ENCODE measurements at regions not wholly inside any gene's neighbourhood (a gene's known extent, or its start where the extent isn't known, plus 50 kb on each side); places are given as distances from the start of the nearest gene placed in this dataset.

DNA sequence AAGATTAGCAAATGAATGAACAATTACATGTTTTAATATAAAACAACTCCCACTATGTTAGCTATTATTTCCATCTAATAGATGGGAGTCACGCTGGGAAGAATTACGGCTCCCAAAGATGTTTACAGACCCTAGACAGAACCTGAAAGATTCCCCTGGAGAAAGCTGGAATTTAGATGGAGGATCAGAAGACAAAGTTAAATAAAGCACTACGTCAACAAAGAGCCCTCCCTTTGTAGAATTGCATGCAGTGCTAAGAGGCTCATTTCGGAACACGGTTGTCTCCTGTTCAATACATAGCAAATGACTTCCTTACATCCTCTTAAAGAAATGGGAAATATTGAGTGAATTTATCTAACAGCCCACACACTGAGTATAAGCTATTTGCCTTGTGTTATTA, 328.3 kb downstream of the CBLN4 start:
- BruUV-seq (replicated peaks), result no TSS peak
- CTCF ChIA-PET, result no interaction called here

DNA sequence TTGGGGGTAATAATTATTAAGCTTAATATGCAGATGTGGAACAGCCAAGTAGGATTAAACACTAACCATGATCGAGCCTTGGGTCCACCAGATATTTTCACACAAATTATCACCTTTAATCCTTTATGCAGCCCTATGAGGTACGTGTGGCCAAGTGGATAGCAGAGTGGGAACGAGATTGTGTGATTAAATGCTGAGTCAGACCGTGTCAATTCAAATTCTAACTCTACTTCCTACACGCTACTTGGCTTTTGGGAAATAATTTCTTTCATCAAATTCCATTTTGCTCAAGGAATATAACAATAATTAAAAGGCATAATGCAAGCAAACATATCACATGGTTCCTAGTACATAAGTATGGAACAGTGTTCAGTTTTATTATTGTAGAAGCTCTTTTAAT, 329.2 kb downstream of the CBLN4 start:
- H4K20me1 ChIP-seq (ENCODE audit: control insufficient read depth, insufficient read depth), result no peaks in the 10 kb centered on the region
- H3K4me1 ChIP-seq (ENCODE audit: control insufficient read depth, insufficient read depth, low read length), result no peaks in the 10 kb centered on the region
- no TSS peak for BruUV-seq (replicated peaks)
- FAIRE-seq, result no peak
- CTCF ChIA-PET, result no interaction called here
- POLR2A ChIA-PET, result no interaction called here
- no peaks in the 10 kb centered on the region for H3K79me2 ChIP-seq (ENCODE audit: control insufficient read depth, insufficient read depth, low read length)
- ATAC-seq, result no peak
- H3K4me2 ChIP-seq (ENCODE audit: control insufficient read depth, insufficient read depth), result no peak overlapping the region
- in situ Hi-C loops (cut with MboI), result no loop called here
- no peak overlapping the region for H2AFZ ChIP-seq (ENCODE audit: control insufficient read depth, low read depth, low read length)
- H3K27ac ChIP-seq (ENCODE audit: control insufficient read depth, insufficient read depth), result no peak overlapping the region
- 1% methylated on average over 5 of the region's 5 CpGs for WGBS (ENCODE audit: insufficient coverage, insufficient replicate concordance, low lambda C conversion rate, missing lambda C conversion rate)
- no peaks in the 10 kb centered on the region for H3K36me3 ChIP-seq (ENCODE audit: control insufficient read depth in 2 of 2, insufficient read depth in 2 of 2, low read length in 1 of 2)
- RAD21 ChIA-PET (ENCODE audit: unreplicated experiment), result no interaction called here
- H3K4me3 ChIP-seq, result no peak overlapping the region
- H3K9me3 ChIP-seq (replicated peaks; ENCODE audit: control insufficient read depth, insufficient read depth, low read length), result no peaks in the 10 kb centered on the region
- no peaks in the 10 kb centered on the region for H3K27me3 ChIP-seq (replicated peaks in 1 of 2; ENCODE audit: control insufficient read depth in 2 of 2, insufficient read depth in 2 of 2, low read length in 1 of 2)
- no peak for DNase-seq (ENCODE audit: low read depth, low spot score)
- SMC1A ChIA-PET (ENCODE audit: uncharacterized antibody, unreplicated experiment), result no interaction called here
- intact Hi-C loops (cut with micrococcal nuclease; ENCODE audit: unreplicated experiment), result no loop called here
- H3K9ac ChIP-seq (ENCODE audit: control insufficient read depth, insufficient read depth, low read length), result no peak overlapping the region
- TF ChIP-seq SUPT20H (IDR thresholded peaks at IDR 0.05; ENCODE audit: borderline replicate concordance, control insufficient read depth, low read depth, low read length) (no peak), RB1 (IDR thresholded peaks at IDR 0.05; ENCODE audit: borderline replicate concordance) (no peak)

More for the DNA sequence above, 328.3 kb downstream of the CBLN4 start:
- no peak overlapping the region for H3K4me3 ChIP-seq
- ATAC-seq (no peak), FAIRE-seq (no peak), DNase-seq (ENCODE audit: low read depth, low spot score) (no peak)
- ChIA-PET SMC1A (ENCODE audit: uncharacterized antibody, unreplicated experiment) (no interaction called here), POLR2A (no interaction called here), RAD21 (ENCODE audit: unreplicated experiment) (no interaction called here)
- H3K4me1 ChIP-seq (ENCODE audit: control insufficient read depth, insufficient read depth, low read length), result no peaks in the 10 kb centered on the region
- H2AFZ ChIP-seq (ENCODE audit: control insufficient read depth, low read depth, low read length), result no peak overlapping the region
- in situ Hi-C loops (cut with MboI) (no loop called here), intact Hi-C loops (cut with micrococcal nuclease; ENCODE audit: unreplicated experiment) (no loop called here)
- WGBS (ENCODE audit: insufficient coverage, insufficient replicate concordance, low lambda C conversion rate, missing lambda C conversion rate), result 41% methylated on average over 5 of the region's 5 CpGs
- no peaks in the 10 kb centered on the region for H3K79me2 ChIP-seq (ENCODE audit: control insufficient read depth, insufficient read depth, low read length)
- H3K9me3 ChIP-seq (replicated peaks; ENCODE audit: control insufficient read depth, insufficient read depth, low read length), result no peaks in the 10 kb centered on the region
- no peak overlapping the region for H3K4me2 ChIP-seq (ENCODE audit: control insufficient read depth, insufficient read depth)
- H3K36me3 ChIP-seq (ENCODE audit: control insufficient read depth in 2 of 2, insufficient read depth in 2 of 2, low read length in 1 of 2), result no peaks in the 10 kb centered on the region
- H4K20me1 ChIP-seq (ENCODE audit: control insufficient read depth, insufficient read depth), result no peaks in the 10 kb centered on the region
- no peak overlapping the region for H3K27ac ChIP-seq (ENCODE audit: control insufficient read depth, insufficient read depth)
- no peak for TF ChIP-seq ZNF274 (IDR thresholded peaks at IDR 0.05; ENCODE audit: insufficient read depth, insufficient read length)
- TF ChIP-seq NR2F1 (conservative IDR thresholded peaks at IDR 0.05), result no peak
- no peak for TF ChIP-seq EED (IDR thresholded peaks at IDR 0.05; ENCODE audit: low read depth)
- no peak for TF ChIP-seq MYB (IDR thresholded peaks at IDR 0.05; ENCODE audit: borderline replicate concordance, low read depth, low read length)
- no peak for TF ChIP-seq ZNF217 (IDR thresholded peaks at IDR 0.05)
- TF ChIP-seq CBFB (IDR thresholded peaks at IDR 0.05; ENCODE audit: low read depth), result no peak
- TF ChIP-seq, protein P1, sequence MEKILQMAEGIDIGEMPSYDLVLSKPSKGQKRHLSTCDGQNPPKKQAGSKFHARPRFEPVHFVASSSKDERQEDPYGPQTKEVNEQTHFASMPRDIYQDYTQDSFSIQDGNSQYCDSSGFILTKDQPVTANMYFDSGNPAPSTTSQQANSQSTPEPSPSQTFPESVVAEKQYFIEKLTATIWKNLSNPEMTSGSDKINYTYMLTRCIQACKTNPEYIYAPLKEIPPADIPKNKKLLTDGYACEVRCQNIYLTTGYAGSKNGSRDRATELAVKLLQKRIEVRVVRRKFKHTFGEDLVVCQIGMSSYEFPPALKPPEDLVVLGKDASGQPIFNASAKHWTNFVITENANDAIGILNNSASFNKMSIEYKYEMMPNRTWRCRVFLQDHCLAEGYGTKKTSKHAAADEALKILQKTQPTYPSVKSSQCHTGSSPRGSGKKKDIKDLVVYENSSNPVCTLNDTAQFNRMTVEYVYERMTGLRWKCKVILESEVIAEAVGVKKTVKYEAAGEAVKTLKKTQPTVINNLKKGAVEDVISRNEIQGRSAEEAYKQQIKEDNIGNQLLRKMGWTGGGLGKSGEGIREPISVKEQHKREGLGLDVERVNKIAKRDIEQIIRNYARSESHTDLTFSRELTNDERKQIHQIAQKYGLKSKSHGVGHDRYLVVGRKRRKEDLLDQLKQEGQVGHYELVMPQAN (conservative IDR thresholded peaks at IDR 0.05), result no peak
- H3K9ac ChIP-seq (ENCODE audit: control insufficient read depth, insufficient read depth, low read length), result no peak overlapping the region
- H3K27me3 ChIP-seq (replicated peaks in 1 of 2; ENCODE audit: control insufficient read depth in 2 of 2, insufficient read depth in 2 of 2, low read length in 1 of 2), result no peaks in the 10 kb centered on the region

Measured in GM12878 (cell line).